RWPE1 (cell line): ENCODE measurements at regions not wholly inside any gene's neighbourhood (a gene's known extent, or its start where the extent isn't known, plus 50 kb on each side); places are given as distances from the start of the nearest gene placed in this dataset.

ENCODE experiments used
- CTCF ChIA-PET: fragments of 350-600 bp; sonication (Branson Sonifier 250); formaldehyde crosslinking; extraction: SDS; loops from one replicate; lab custom pipeline; 2021; lab: Yijun Ruan, JAX
- POLR2A ChIA-PET: fragments of 400-600 bp; formaldehyde crosslinking; extraction: SDS; loops from one replicate; lab custom pipeline; 2020; ENCODE audit warnings: antibody characterized with exemption; ENCODE audit not compliant: low non-redundant PET; lab: Yijun Ruan, JAX
- DNase-seq: peaks from one replicate; pipeline ENCODE4 v3.0.0; 2012; ENCODE audit warnings: low spot score
- H3K27ac ChIP-seq: fragments of 450-650 bp; 2 replicates; pipeline ENCODE4 v1.5.1; 2017
- TF ChIP-seq, protein P1 (sequence below): fragments of 450-650 bp; conservative IDR thresholded peaks from 2 replicates; pipeline ENCODE4 v1.5.1; 2017; ENCODE audit warnings: low read depth, mild to moderate bottlenecking

GRCh38 chrX:13471269-13471668, 98.1 kb upstream of the EGFL6 start:
- TF ChIP-seq, protein P1, sequence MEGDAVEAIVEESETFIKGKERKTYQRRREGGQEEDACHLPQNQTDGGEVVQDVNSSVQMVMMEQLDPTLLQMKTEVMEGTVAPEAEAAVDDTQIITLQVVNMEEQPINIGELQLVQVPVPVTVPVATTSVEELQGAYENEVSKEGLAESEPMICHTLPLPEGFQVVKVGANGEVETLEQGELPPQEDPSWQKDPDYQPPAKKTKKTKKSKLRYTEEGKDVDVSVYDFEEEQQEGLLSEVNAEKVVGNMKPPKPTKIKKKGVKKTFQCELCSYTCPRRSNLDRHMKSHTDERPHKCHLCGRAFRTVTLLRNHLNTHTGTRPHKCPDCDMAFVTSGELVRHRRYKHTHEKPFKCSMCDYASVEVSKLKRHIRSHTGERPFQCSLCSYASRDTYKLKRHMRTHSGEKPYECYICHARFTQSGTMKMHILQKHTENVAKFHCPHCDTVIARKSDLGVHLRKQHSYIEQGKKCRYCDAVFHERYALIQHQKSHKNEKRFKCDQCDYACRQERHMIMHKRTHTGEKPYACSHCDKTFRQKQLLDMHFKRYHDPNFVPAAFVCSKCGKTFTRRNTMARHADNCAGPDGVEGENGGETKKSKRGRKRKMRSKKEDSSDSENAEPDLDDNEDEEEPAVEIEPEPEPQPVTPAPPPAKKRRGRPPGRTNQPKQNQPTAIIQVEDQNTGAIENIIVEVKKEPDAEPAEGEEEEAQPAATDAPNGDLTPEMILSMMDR = no peak
- CTCF ChIA-PET = no interaction called here
- POLR2A ChIA-PET = no interaction called here
- H3K27ac ChIP-seq = no peak overlapping the region
- no peak for DNase-seq

- ChIA-PET CTCF (no interaction called here), POLR2A (no interaction called here)
- H3K27ac ChIP-seq = no peak overlapping the region
- DNase-seq = no peak
- TF ChIP-seq, protein P1 = no peak
These were observed 98.8 kb upstream of the EGFL6 start for GRCh38 chrX:13470685-13470977.

- TF ChIP-seq, protein P1 = no peak
- CTCF ChIA-PET = no interaction called here
- DNase-seq = peak; percentile 9
- POLR2A ChIA-PET = no interaction called here
- H3K27ac ChIP-seq = no peak overlapping the region
These were observed 99.3 kb upstream of the EGFL6 start for GRCh38 chrX:13469963-13470684.

DNA sequence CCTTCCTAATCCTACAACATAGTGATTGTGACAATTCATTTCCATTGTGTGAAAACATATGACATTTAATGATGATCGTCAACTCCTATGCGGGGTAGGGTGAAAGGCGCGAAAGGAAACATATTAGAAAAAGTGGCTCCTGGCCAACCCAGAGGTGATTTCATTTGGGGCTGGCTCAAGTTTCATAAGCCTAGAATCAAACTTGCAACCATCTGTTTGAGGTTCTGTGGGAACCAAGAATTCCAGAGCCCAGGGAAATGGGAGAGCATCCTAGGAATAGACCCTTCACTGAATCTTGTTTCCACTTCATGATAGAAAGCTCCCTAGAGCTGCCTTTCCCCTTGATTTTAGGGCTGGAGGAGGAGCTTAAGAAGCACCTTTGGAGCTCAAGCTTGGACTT, 101.3 kb upstream of the EGFL6 start:
- no peak overlapping the region for H3K27ac ChIP-seq
- ChIA-PET POLR2A (no interaction called here), CTCF (no interaction called here)
- no peak for DNase-seq
- TF ChIP-seq, protein P1 = no peak

DNA sequence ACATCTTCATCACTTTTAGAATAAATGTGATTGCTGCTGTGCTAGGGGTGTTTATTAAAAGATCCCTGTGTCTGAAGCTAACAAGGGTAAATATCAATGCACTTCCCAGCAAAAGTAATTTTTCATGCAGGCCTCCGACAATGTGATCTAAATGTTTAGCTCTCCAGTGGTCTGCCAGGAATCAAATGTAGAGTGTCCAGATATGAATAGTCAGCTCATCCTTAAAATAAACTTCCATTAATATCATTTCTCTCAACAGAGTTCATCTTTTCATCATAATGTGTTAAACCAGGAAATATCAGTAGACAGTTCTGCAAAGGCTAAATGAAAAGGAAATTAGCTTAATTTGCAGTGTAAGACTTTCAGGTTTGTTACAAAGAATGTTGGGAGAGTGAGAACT, 102.2 kb upstream of the EGFL6 start:
- no peak overlapping the region for H3K27ac ChIP-seq
- ChIA-PET CTCF (interaction anchor here (0.8 kb wide), 1 partner anchor 9 kb away, joined by 7 read pairs; no protein-coding TSS in a partner anchor), POLR2A (no interaction called here)
- TF ChIP-seq, protein P1 = no peak
- DNase-seq = no peak

- no peak for DNase-seq
- TF ChIP-seq, protein P1 = no peak
- ChIA-PET CTCF (interaction anchor here (0.7 kb wide), 1 partner anchor 240 kb away, joined by 3 read pairs; no protein-coding TSS in a partner anchor), POLR2A (interaction anchor here (0.7 kb wide), 1 partner anchor 467 kb away, joined by 3 read pairs; no protein-coding TSS in a partner anchor)
- H3K27ac ChIP-seq = peak overlapping the region; percentile 58; the same call in 1 of the 2 replicates
These were observed 104.7 kb upstream of the EGFL6 start for GRCh38 chrX:13464599-13465275.
